ENCODE measurements at regions not wholly inside any gene's neighbourhood (a gene's known extent, or its start where the extent isn't known, plus 50 kb on each side); places are given as distances from the start of the nearest gene placed in this dataset.

DNA sequence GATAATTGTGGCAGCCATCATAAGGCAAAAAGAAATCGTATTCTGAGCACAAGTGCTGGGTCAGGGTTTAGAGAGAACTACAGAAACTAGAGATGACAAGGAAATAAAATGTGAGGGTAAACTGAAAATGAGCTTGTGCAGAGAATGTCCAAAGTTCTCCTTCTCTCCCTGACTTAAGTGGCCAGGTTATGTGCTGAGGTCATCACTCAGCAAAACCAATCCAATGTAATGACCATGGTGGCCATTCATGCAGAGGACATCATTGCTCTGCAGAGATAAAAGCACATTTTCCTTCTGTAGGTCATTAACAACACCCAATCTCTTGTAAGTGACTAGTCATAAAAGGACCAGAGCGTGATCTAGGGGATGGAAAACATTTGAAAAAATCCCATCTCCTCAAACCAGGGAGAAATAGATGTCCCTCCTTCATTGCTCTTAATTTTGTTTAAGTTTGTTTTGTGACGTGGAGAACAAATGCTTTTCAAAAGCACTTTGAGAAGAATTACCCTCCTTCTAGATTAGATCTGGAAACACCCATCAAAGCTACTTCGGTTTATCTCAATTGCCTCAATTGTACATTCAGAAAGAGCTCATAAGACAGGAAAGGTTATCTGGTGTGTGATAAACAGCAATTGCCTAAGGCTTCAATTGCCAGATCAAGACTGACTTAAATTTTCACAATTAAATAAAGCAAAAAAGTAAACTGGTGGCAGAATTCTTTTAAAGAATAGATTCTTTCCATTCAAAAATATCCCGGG lies 173.4 kb downstream of the SERPINI1 start:
- DNase-seq (ENCODE audit: low spot score in 2 of 2) = no peak
- no peak overlapping the region for H3K4me3 ChIP-seq (ENCODE audit: low read depth, poor library complexity, severe bottlenecking)
- TF ChIP-seq, protein P1, sequence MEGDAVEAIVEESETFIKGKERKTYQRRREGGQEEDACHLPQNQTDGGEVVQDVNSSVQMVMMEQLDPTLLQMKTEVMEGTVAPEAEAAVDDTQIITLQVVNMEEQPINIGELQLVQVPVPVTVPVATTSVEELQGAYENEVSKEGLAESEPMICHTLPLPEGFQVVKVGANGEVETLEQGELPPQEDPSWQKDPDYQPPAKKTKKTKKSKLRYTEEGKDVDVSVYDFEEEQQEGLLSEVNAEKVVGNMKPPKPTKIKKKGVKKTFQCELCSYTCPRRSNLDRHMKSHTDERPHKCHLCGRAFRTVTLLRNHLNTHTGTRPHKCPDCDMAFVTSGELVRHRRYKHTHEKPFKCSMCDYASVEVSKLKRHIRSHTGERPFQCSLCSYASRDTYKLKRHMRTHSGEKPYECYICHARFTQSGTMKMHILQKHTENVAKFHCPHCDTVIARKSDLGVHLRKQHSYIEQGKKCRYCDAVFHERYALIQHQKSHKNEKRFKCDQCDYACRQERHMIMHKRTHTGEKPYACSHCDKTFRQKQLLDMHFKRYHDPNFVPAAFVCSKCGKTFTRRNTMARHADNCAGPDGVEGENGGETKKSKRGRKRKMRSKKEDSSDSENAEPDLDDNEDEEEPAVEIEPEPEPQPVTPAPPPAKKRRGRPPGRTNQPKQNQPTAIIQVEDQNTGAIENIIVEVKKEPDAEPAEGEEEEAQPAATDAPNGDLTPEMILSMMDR (IDR thresholded peaks at IDR 0.05) = no peak
- TF ChIP-seq POLR2A (IDR thresholded peaks at IDR 0.05) = no peak
- WGBS, 2 donors = 74 to 78% methylated on average over 5 of the region's 5 CpGs
- intact Hi-C loops (cut with DNase I; ENCODE audit: low total_unique reads) = no loop called here

DNA sequence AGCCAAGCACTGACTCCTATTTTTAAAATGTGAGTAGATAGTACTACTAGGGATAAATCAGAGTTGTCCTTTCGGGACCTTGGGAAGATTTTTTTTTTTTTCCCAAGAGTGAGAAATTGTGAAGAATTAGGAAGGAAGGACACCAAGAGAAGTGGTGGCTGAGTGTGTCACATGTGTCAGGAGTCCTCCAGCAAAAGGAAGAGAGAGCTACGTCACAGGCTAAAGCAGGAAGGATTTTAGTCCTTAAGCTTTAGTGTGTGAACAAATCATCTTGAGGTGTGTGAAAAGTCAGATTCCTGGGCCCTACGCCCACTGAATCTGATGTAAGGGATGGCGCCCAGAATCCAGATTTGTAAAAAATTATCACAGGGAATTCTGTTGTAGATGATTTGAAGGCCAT lies 172.7 kb downstream of the SERPINI1 start:
- intact Hi-C loops (cut with DNase I; ENCODE audit: low total_unique reads) = no loop called here
- no peak overlapping the region for H3K4me3 ChIP-seq (ENCODE audit: low read depth, poor library complexity, severe bottlenecking)
- no peak for DNase-seq (ENCODE audit: low spot score in 2 of 2)
- WGBS, 2 donors = 90 to 91% methylated on average over 4 of the region's 4 CpGs
- TF ChIP-seq, protein P1 (IDR thresholded peaks at IDR 0.05) = no peak
- no peak for TF ChIP-seq POLR2A (IDR thresholded peaks at IDR 0.05)

DNA sequence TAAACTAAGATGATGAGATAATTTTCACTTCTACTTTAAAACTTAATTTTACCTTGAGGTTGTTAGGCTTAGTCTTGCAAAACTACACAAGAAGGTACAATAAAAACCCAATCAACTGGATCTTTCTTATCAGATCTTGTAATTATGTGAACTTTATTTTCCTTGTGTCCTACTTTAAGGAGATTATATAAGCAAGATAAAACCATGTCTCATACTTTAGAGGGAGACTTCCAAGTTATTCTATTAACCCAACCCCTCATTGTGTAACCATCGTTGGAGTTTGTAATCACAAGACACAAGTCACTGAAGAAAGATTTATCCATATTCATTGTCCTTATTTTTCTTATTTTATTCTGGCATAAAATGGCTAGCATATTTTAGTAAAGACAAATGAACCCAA lies 165.6 kb downstream of the SERPINI1 start:
- TF ChIP-seq POLR2A (IDR thresholded peaks at IDR 0.05) = no peak
- TF ChIP-seq, protein P1 (IDR thresholded peaks at IDR 0.05) = no peak
- DNase-seq (ENCODE audit: low spot score in 2 of 2) = no peak
- H3K4me3 ChIP-seq (ENCODE audit: low read depth, poor library complexity, severe bottlenecking) = no peak overlapping the region
- 24 to 35% methylated on average over 1 of the region's 1 CpG for WGBS, 2 donors
- intact Hi-C loops (cut with DNase I; ENCODE audit: low total_unique reads) = no loop called here

DNA sequence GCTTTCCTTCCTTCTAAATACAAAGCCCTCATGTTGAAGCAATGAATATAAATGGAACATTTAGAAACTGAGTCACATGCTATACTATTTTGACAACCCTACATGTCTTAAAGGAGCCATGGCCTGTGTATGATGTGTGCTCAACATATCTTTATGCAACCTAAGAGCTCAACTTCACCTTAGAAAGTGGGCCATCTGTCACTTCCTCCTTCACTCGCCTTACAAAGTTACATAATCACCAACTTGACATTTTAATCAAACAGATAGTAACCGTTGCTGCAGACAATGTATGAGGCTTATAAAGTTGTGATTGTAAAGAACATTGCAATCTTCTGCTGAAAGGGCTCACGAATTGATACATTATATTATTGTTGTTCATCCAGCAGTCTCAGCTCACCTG lies 163.6 kb downstream of the SERPINI1 start:
- intact Hi-C loops (cut with DNase I; ENCODE audit: low total_unique reads) = no loop called here
- 48 to 53% methylated on average over 3 of the region's 3 CpGs for WGBS, 2 donors
- DNase-seq (ENCODE audit: low spot score in 2 of 2) = no peak
- TF ChIP-seq POLR2A (IDR thresholded peaks at IDR 0.05) = no peak
- TF ChIP-seq, protein P1 (IDR thresholded peaks at IDR 0.05) = no peak
- no peak overlapping the region for H3K4me3 ChIP-seq (ENCODE audit: low read depth, poor library complexity, severe bottlenecking)

DNA sequence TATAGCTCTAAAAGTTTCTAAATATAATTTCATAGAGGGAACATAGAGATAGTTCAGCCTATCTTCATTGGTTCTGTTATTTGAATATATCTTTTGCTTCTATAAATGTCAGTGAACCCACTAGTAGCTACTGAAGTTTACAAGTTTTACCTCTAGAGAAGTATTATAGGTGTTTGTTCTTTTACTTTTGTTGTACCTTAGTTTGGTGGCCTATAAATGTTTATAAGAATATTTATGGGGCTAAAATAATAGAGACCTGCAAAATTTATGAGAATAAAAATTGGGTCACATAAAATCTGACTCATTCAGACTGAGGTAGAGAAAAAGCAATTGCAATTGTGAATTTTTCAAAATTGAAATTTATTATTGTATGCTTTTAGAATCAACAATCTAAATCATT lies 162.6 kb downstream of the SERPINI1 start:
- intact Hi-C loops (cut with DNase I; ENCODE audit: low total_unique reads) = no loop called here
- DNase-seq (ENCODE audit: low spot score in 2 of 2) = no peak
- TF ChIP-seq, protein P1 (IDR thresholded peaks at IDR 0.05) = no peak
- no peak for TF ChIP-seq POLR2A (IDR thresholded peaks at IDR 0.05)
- H3K4me3 ChIP-seq (ENCODE audit: low read depth, poor library complexity, severe bottlenecking) = no peak overlapping the region

DNA sequence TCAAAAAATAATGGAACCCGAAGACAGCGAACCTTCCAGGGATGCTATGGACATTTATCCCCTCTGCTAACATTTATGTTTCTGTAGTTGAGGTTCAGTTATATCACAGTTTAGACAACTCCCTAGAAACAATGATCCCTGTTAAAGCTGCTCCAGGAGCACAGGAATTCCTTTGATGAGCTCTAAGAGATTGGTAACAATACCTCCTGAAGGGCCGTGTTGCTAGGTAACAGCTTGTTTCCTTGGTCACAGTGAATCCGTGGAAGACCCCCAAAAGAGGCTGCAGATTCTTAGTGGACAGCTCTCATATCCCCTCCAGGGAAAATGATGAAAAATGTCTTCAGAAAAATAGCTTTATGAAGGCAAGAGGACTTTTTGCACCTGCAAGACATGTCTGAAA lies 160.2 kb downstream of the SERPINI1 start:
- intact Hi-C loops (cut with DNase I; ENCODE audit: low total_unique reads) = no loop called here
- no peak for TF ChIP-seq POLR2A (IDR thresholded peaks at IDR 0.05)
- TF ChIP-seq, protein P1 (IDR thresholded peaks at IDR 0.05) = no peak
- H3K4me3 ChIP-seq (ENCODE audit: low read depth, poor library complexity, severe bottlenecking) = no peak overlapping the region
- 64% methylated on average over 4 of the region's 4 CpGs for WGBS, 2 donors
- DNase-seq (ENCODE audit: low spot score in 2 of 2) = no peak
